HG03159 (cell line): ENCODE measurements at regions not wholly inside any gene's neighbourhood (a gene's known extent, or its start where the extent isn't known, plus 50 kb on each side); places are given as distances from the start of the nearest gene placed in this dataset.

Experiments
- ATAC-seq: cut with Tn5 transposase; IDR thresholded peaks from one replicate; pipeline ENCODE4 v1.9.1; 2021; ENCODE audit warnings: mild to moderate bottlenecking, moderate library complexity; ENCODE audit not compliant: unreplicated experiment

- ATAC-seq, result no peak
Observed at GRCh38 chr5:89996890-89997289, 412.7 kb downstream of the CETN3 start.

- ATAC-seq, result no peak
Observed at GRCh38 chr5:89996335-89996734, 413.2 kb downstream of the CETN3 start.

- ATAC-seq, result no peak
Observed at GRCh38 chr5:89994266-89994665, 415.3 kb downstream of the CETN3 start.

- no peak for ATAC-seq
Observed at GRCh38 chr5:89992201-89992600, 417.4 kb downstream of the CETN3 start.

- ATAC-seq, result no peak
Observed at GRCh38 chr5:89991592-89991991, 418.0 kb downstream of the CETN3 start.

GRCh38 chr5:89989776-89990175, 419.8 kb downstream of the CETN3 start:
- no peak for ATAC-seq

- no peak for ATAC-seq
Observed at GRCh38 chr5:89988998-89989655, 420.4 kb downstream of the CETN3 start.

GRCh38 chr5:89988129-89988810, 421.3 kb downstream of the CETN3 start:
- no peak for ATAC-seq

GRCh38 chr5:89983216-89983615, 426.3 kb downstream of the CETN3 start:
- no peak for ATAC-seq

- no peak for ATAC-seq
Observed at GRCh38 chr5:89981878-89982773, 427.4 kb downstream of the CETN3 start.

- ATAC-seq, result no peak
Observed at GRCh38 chr5:89981021-89981420, 428.5 kb downstream of the CETN3 start.

GRCh38 chr5:89973516-89973915, 436.0 kb downstream of the CETN3 start:
- ATAC-seq, result no peak

GRCh38 chr5:89972901-89973300, 436.7 kb downstream of the CETN3 start:
- no peak for ATAC-seq

- ATAC-seq, result no peak
Observed at GRCh38 chr5:89968958-89969381, 440.6 kb downstream of the CETN3 start.

- no peak for ATAC-seq
Observed at GRCh38 chr5:89967771-89968444, 441.6 kb downstream of the CETN3 start.

- ATAC-seq, result no peak
Observed at GRCh38 chr5:89956838-89957237, 452.7 kb downstream of the CETN3 start.

- ATAC-seq, result no peak
Observed at GRCh38 chr5:89954916-89955315, 454.6 kb downstream of the CETN3 start.

GRCh38 chr5:89951876-89952275, 457.7 kb downstream of the CETN3 start:
- no peak for ATAC-seq

- no peak for ATAC-seq
Observed at GRCh38 chr5:89950234-89950633, 459.3 kb downstream of the CETN3 start.

GRCh38 chr5:89948977-89949376, 460.6 kb downstream of the CETN3 start:
- peak; percentile 62 for ATAC-seq

- no peak for ATAC-seq
Observed at GRCh38 chr5:89946916-89947315, 462.6 kb downstream of the CETN3 start.
